GM21737 (cell line): ENCODE measurements at regions not wholly inside any gene's neighbourhood (a gene's known extent, or its start where the extent isn't known, plus 50 kb on each side); places are given as distances from the start of the nearest gene placed in this dataset.

Experiments
- ATAC-seq: cut with Tn5 transposase; IDR thresholded peaks from one replicate; pipeline ENCODE4 v1.9.1; 2021; ENCODE audit warnings: mild to moderate bottlenecking, moderate library complexity; ENCODE audit not compliant: unreplicated experiment

DNA sequence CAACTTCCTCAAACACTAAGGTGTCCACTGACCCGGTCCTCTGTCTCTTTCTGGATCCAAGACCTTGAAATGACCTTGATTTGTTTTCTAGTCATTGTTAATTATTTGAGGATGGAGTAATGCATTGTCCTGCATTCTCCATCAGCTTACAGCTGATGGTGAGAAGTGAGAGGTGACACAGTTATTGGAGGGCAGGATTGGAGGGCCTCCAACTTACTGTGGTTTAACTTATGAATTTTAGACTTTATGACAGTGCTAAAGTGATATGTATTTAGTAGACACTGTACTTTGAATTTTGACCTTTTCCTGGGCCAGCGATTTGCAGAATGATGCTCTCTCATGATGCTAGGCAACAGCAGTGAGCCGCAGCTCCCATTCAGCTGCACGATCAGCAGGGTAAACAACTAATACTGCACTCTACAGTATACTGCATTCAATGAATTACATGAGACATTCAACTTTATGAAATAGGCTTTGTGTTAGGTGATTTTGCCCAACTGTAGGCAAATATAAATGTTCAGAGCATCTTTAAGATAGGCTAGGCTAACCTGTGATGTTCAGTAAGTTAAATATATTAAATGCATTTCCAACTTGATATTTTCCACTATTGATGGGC lies 200.0 kb upstream of the MEX3C start:
- no peak for ATAC-seq

DNA sequence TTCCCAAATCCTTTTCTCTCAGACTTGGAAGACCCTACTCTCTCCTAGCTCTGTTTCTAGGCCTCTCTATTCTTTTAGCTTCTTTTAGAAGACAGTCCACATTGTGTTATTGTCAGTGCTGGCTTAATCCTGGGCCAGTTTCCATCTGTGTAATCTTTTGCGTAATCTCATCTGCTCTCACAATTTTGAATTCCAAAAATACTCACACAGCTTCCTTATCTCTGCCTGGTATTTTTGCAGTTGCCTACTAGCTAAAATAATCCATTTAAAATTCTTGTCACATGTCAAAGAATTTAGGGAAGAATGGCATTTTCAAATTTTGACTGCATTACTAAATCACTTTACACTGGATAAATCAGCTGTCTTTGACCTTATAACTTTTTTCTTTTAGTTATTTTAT lies 200.6 kb upstream of the MEX3C start:
- ATAC-seq = no peak

GRCh38 chr18:51399491-51400122 lies 202.1 kb upstream of the MEX3C start:
- no peak for ATAC-seq

DNA sequence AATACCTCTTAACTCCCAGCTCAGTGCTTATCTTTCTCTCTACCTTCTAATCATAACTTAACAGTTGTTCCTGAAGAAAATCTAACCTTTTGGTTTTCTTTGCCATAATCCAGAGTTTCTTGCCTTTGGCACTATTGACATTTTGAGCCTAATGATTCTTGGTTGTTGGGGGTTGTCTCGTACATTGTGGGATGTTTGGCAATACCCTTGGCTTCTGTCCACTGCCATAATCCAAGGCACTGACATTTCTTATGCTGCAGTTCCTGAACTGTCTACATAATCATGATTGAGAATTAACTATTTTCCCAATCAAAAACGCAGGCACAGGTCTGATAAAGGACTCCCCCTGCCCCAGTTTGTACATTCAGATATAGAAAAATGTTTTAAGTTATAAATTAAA lies 203.2 kb upstream of the MEX3C start:
- no peak for ATAC-seq

DNA sequence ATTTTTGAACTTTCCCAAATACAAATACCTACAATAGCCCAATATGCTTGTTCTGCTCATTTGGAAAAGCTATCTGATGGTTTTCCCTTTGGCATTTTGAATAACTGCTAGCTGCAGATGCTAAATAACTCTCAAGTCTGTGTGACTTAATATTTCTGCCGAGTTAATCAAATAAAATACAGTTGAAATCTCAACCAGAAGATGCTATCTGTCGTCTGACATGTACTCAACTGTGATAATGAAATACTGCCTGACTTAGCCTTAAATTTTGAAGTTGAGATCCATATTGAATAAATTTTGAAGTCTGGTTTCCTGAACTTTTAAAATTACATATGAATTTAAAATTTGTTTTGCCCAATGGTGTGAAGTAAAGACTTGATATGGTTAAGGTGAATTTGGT lies 204.4 kb upstream of the MEX3C start:
- ATAC-seq = no peak

GRCh38 chr18:51404620-51405019 lies 207.1 kb upstream of the MEX3C start:
- ATAC-seq = no peak

DNA sequence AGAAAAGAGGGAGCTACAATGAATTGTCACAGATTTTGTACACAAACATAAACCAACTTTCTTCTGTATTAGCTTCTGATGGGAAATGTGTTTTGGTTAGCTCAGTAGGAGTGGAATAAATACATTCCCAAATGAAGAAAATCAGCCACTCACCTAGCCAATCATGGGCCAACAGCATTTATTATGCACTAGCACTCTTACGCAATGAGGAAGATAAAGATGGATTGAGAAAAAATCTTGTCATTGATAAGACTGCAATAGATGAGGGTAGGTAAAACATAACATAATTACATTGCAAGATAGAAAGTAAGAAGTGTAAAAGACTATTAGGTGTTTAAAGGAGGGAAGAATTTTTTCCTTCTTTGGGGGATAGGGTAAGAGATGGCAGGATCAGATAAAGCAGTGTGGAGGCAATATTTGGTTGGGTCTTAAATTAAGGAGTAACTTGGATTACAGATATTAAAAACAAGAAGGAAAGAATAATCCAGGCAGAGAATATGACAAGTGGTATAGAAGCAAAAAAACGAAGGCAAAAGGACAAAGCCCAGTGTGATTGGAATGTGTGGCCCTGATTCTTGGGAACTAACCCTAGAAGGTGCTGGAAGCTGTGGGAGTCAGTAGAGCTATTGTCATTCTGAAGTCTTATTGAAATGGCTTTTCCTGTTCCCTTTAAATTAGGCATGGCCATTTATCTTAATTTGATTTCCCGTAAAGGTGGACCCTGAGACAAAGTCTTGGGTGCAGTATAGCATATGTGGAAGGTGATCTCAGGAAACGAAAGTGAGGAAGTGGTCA lies 208.4 kb upstream of the MEX3C start:
- ATAC-seq = no peak

GRCh38 chr18:51417643-51418483 lies 220.4 kb upstream of the MEX3C start:
- ATAC-seq = no peak

GRCh38 chr18:51425475-51425874 lies 228.0 kb upstream of the MEX3C start:
- no peak for ATAC-seq

- ATAC-seq = no peak
Observed at GRCh38 chr18:51425889-51426288, 228.4 kb upstream of the MEX3C start.

GRCh38 chr18:51426996-51427395 lies 229.5 kb upstream of the MEX3C start:
- no peak for ATAC-seq

GRCh38 chr18:51429644-51430043 lies 232.2 kb upstream of the MEX3C start:
- ATAC-seq = no peak

DNA sequence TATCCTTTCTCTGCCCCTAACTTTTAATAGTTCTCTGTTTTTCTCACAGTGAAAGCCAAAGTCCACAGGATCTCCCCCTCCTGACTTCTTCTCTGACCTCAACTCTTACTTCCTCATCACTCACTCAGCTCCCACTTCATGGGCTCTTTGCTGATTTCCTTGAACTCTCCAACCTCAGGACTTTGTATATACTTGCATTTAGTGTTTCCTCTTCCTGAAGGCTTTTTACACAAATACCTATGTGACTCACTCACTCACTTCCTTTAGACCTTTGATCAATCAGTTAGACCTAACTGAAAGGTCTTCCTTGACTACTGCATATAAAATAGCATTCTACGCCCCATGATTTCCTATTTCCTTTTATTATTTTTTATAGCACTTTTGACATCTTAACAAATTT lies 233.1 kb upstream of the MEX3C start:
- no peak for ATAC-seq

GRCh38 chr18:51433296-51433695 lies 235.8 kb upstream of the MEX3C start:
- ATAC-seq = no peak

DNA sequence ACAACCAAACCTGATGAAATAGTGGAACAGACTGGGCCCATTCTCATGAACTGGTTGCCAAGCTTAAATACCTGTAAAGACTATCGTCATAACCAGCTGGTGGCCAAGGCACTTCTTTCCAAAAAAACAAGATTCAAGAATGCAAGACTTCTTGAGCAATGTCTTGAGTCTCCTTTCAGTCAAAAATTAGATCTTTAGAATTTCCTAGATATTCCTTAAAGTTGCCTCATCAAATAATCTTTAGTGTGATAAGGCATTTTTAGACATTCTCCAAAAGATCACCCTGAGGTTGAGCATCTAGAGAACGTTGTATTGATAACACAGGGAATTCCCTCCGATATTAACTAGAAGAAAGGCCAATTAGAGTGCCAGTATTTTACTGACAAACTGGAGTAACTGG lies 236.4 kb upstream of the MEX3C start:
- ATAC-seq = no peak

GRCh38 chr18:51437280-51438271 lies 240.1 kb upstream of the MEX3C start:
- ATAC-seq = no peak

DNA sequence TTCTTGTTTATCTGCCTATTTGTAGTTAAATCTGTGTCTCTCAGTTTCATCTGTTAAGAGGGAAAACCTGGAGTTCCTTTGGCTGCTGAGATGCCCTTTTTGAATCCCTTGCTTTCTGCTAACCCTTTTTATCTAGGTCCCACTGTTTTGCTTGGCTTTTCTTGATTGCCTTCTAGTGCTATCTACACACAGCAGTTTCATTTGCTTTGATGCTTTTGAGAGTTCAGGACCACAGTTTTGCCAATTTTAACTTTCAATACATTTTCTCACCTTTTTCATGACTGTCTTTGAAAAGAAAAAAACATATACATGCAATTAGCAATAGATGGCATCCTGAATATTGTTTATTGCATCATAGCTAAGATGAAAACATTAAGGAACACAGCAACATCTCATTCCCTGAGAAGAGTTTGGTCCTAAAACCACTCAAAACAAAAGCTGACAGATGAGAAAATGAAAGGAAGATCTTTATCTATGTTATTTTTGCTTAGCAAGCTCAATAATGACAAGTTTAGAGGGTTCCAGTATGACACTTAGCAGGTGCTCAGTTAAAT lies 241.4 kb upstream of the MEX3C start:
- ATAC-seq = no peak

DNA sequence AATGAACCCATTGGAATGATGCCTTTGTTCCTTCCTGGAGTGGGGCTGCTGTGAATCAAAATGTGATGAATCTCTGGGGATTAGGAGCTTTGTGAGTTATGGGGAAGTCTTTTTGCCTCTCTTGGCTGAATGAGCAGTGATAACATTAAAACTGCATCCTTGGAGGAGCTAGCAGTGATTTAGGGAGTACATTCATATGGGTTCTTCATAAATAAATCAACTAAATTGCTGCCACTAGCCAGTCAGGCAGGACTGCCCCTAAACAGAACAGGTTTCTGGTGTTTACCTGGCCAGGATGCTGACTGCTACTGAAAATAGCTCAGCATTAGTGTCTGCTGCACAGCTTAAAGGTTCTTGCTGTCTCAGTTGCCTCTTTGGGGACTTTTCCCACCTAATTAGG lies 244.5 kb upstream of the MEX3C start:
- no peak for ATAC-seq

DNA sequence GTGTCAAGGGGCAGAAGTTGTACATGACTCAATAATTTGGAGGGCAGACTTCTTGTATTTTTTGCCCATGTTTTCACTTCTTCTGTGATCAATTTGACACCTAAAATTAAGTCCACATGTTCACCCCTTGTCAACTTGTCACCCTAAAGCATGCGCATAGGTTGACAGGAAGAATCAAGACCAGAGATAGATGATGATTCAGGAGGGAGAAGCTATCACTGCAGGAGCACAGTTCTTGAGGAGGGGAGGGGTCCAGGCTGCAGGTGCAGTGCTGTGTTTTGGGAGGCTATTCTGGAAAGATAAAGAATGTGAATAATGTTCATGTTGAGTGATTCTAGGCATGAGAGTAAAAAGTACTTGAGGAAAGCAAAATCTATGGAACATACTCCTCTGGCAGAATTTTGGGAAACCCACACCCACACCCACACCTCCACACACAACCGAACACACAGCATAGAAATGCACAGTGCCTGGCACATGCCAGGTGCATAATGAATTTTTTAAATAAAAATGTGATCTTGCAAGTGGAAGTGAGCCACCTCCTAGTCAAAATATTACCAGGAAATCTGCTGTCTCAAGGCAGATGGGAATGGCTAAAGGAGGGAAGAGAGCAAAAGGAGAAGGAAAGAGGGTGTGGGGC lies 249.2 kb upstream of the MEX3C start:
- ATAC-seq = no peak
